T1000 (cell line): ENCODE measurements at regions not wholly inside any gene's neighbourhood (a gene's known extent, or its start where the extent isn't known, plus 50 kb on each side); places are given as distances from the start of the nearest gene placed in this dataset.

Experiments
- DNase-seq: peaks from one replicate; lab custom pipeline; 2025; ENCODE audit warnings: mixed read lengths; lab: John Stamatoyannopoulos, UW

- DNase-seq = no peak
Observed at GRCh38 chr9:86795823-86796553, 151.3 kb downstream of the GAS1 start.

GRCh38 chr9:86795047-86795442 lies 152.3 kb downstream of the GAS1 start:
- no peak for DNase-seq

- DNase-seq = no peak
Observed at GRCh38 chr9:86794391-86795046, 152.8 kb downstream of the GAS1 start.

- peak; percentile 2 for DNase-seq
Observed at GRCh38 chr9:86792136-86792535, 155.2 kb downstream of the GAS1 start.

- no peak for DNase-seq
Observed at GRCh38 chr9:86790805-86791204, 156.5 kb downstream of the GAS1 start.

- no peak for DNase-seq
Observed at GRCh38 chr9:86788456-86788855, 158.8 kb downstream of the GAS1 start.

GRCh38 chr9:86783884-86784283 lies 163.4 kb downstream of the GAS1 start:
- DNase-seq = no peak

- DNase-seq = no peak
Observed at GRCh38 chr9:86782831-86783230, 164.5 kb downstream of the GAS1 start.

- DNase-seq = no peak
Observed at GRCh38 chr9:86778761-86779160, 168.5 kb downstream of the GAS1 start.

- no peak for DNase-seq
Observed at GRCh38 chr9:86775718-86776117, 171.6 kb downstream of the GAS1 start.

- DNase-seq = no peak
Observed at GRCh38 chr9:86774116-86774515, 173.2 kb downstream of the GAS1 start.

GRCh38 chr9:86773422-86773945 lies 173.8 kb downstream of the GAS1 start:
- no peak for DNase-seq

- no peak for DNase-seq
Observed at GRCh38 chr9:86772635-86772993, 174.7 kb downstream of the GAS1 start.

- DNase-seq = no peak
Observed at GRCh38 chr9:86771941-86772634, 175.2 kb downstream of the GAS1 start.

GRCh38 chr9:86771420-86771819 lies 175.9 kb downstream of the GAS1 start:
- DNase-seq = no peak

GRCh38 chr9:86768709-86769108 lies 178.6 kb downstream of the GAS1 start:
- DNase-seq = no peak

- DNase-seq = no peak
Observed at GRCh38 chr9:86768020-86768419, 179.3 kb downstream of the GAS1 start.

- no peak for DNase-seq
Observed at GRCh38 chr9:86767373-86767772, 179.9 kb downstream of the GAS1 start.

- peak; percentile 69 for DNase-seq
Observed at GRCh38 chr9:86766912-86767311, 180.4 kb downstream of the GAS1 start.

- no peak for DNase-seq
Observed at GRCh38 chr9:86766511-86766910, 180.8 kb downstream of the GAS1 start.

- DNase-seq = no peak
Observed at GRCh38 chr9:86765746-86766430, 181.4 kb downstream of the GAS1 start.

- no peak for DNase-seq
Observed at GRCh38 chr9:86764671-86765343, 182.5 kb downstream of the GAS1 start.
